ENCODE measurements at regions not wholly inside any gene's neighbourhood (a gene's known extent, or its start where the extent isn't known, plus 50 kb on each side); places are given as distances from the start of the nearest gene placed in this dataset.
A peak's percentile ranks its signal among the peaks of the same experiment; 100 is the strongest.
"Not testable (repeated sequence)": the region's sequence is repeated elsewhere in the genome, so short reads cannot be mapped to it uniquely, and the experiment has no call there.

DNA sequence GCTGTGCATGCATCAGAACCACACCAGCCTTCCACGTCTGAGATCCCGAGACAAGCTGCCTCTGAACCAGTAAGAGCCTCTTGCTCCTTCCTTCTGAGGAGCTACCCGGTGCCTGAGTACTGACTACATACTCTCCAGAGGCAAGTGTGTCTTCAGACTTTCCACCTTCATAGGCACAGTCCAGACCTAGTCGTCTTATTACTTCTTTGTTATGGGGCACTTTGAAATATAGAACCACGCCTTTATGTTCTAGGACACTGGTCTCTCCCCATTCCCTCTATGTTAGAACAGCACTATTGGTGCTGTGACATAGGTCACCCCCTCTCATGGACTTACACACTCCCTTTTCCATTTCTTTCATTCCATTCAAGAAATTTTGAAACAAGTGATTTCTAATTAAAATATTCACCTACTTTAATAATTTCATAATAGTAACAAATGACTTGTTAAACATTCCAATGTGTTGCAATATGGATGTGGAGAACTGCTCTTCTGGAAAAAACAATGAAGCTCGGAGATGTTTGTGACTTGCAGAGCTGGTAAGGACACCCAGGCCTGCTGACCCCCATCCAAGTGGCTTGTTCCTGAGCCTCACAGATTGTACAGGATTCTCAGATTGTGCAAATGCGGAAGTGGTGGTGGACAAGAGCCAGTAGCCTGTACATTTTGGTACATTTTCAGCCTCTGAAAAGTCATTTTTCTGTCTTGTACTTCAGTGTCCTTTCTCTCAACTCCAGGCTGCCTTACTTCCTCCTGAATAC, 76.1 kb upstream of the SIPA1L2 start:
- Histone ChIP-seq H3K4me3 (ENCODE audit: low read depth, low read length) (no peak overlapping the region), H3K36me3 (ENCODE audit: control insufficient read depth, insufficient read depth, low read length) (no peaks in the 10 kb centered on the region), H3K27me3 (ENCODE audit: control insufficient read depth, insufficient read depth, low read length) (no peaks in the 10 kb centered on the region)
- no peak for TF ChIP-seq CTCF (IDR thresholded peaks at IDR 0.05; ENCODE audit: insufficient read depth, low read length, severe bottlenecking)
- FAIRE-seq, result no peak
- peak; percentile 50 for DNase-seq (ENCODE audit: low read depth)

GRCh38 chr1:232707142-232707541, 77.2 kb upstream of the SIPA1L2 start:
- H3K27me3 ChIP-seq (ENCODE audit: control insufficient read depth, insufficient read depth, low read length), result no peaks in the 10 kb centered on the region
- no peak for TF ChIP-seq CTCF (IDR thresholded peaks at IDR 0.05; ENCODE audit: insufficient read depth, low read length, severe bottlenecking)
- H3K4me3 ChIP-seq (ENCODE audit: low read depth, low read length), result no peak overlapping the region
- peak; percentile 86 for DNase-seq (ENCODE audit: low read depth)
- no peaks in the 10 kb centered on the region for H3K36me3 ChIP-seq (ENCODE audit: control insufficient read depth, insufficient read depth, low read length)
- FAIRE-seq, result no peak

GRCh38 chr1:232709386-232709785, 79.5 kb upstream of the SIPA1L2 start:
- H3K27me3 ChIP-seq (ENCODE audit: control insufficient read depth, insufficient read depth, low read length), result no peaks in the 10 kb centered on the region
- peak; percentile 72 for DNase-seq (ENCODE audit: low read depth)
- no peaks in the 10 kb centered on the region for H3K36me3 ChIP-seq (ENCODE audit: control insufficient read depth, insufficient read depth, low read length)
- TF ChIP-seq CTCF (IDR thresholded peaks at IDR 0.05; ENCODE audit: insufficient read depth, low read length, severe bottlenecking), result no peak
- no peak overlapping the region for H3K4me3 ChIP-seq (ENCODE audit: low read depth, low read length)
- peak; percentile 77 for FAIRE-seq

- no peak overlapping the region for H3K4me3 ChIP-seq (ENCODE audit: low read depth, low read length)
- DNase-seq (ENCODE audit: low read depth) (no peak), FAIRE-seq (no peak)
These were observed 82.1 kb upstream of the SIPA1L2 start for GRCh38 chr1:232711996-232712395.

DNA sequence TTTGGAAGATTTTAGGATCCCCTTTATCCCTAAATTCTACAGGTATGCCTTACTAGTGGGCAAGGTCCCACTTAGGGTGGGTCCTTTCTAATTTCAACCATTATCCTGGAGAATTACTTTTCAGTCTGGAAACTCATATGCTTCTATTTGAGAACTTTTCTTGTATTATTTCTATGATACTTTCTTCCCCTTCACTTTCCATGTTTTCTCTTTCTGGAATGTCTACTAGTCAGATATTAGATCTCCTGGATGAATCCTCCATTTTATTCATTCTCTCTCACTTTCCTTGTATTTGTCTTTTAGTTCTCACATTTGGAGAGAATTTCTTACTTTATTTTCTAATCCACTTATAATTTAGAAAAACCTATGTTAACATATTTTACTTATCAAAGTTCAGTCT, 83.9 kb upstream of the SIPA1L2 start:
- no peaks in the 10 kb centered on the region for H3K27me3 ChIP-seq (ENCODE audit: control insufficient read depth, insufficient read depth, low read length)
- DNase-seq (ENCODE audit: low read depth), result no peak
- no peak for FAIRE-seq
- H3K4me3 ChIP-seq (ENCODE audit: low read depth, low read length), result no peak overlapping the region
- no peaks in the 10 kb centered on the region for H3K36me3 ChIP-seq (ENCODE audit: control insufficient read depth, insufficient read depth, low read length)
- TF ChIP-seq CTCF (IDR thresholded peaks at IDR 0.05; ENCODE audit: insufficient read depth, low read length, severe bottlenecking), result no peak

More at GRCh38 chr1:232711996-232712395, 82.1 kb upstream of the SIPA1L2 start:
- Histone ChIP-seq H3K27me3 (ENCODE audit: control insufficient read depth, insufficient read depth, low read length) (no peaks in the 10 kb centered on the region), H3K36me3 (ENCODE audit: control insufficient read depth, insufficient read depth, low read length) (no peaks in the 10 kb centered on the region)
- no peak for TF ChIP-seq CTCF (IDR thresholded peaks at IDR 0.05; ENCODE audit: insufficient read depth, low read length, severe bottlenecking)

- Histone ChIP-seq H3K4me3 (ENCODE audit: low read depth, low read length) (no peak overlapping the region), H3K36me3 (ENCODE audit: control insufficient read depth, insufficient read depth, low read length) (no peaks in the 10 kb centered on the region), H3K27me3 (ENCODE audit: control insufficient read depth, insufficient read depth, low read length) (no peaks in the 10 kb centered on the region)
- FAIRE-seq (no peak), DNase-seq (ENCODE audit: low read depth) (no peak)
- no peak for TF ChIP-seq CTCF (IDR thresholded peaks at IDR 0.05; ENCODE audit: insufficient read depth, low read length, severe bottlenecking)
These were observed 85.2 kb upstream of the SIPA1L2 start for GRCh38 chr1:232715154-232715553.

DNA sequence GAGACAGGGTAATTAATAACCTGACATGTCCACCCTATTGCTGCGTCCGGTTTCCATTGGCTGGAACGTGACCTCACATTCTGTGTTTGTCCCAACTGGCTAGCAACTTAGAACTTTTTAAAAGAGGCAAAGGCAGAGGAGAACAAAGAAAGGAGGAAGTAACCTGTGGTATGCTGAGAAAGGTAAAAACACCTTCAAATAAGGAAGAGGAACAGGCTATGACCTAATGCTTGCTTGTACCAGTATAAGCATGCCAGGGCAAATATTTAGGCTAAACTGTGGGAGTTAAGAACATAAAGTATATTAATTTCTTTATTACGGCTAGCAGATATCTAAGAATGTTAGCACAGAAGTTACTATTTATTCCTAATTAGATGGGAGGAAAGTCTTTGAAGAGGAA, 87.3 kb upstream of the MAP10 start:
- H3K4me3 ChIP-seq (ENCODE audit: low read depth, low read length); H3K27me3 ChIP-seq (ENCODE audit: control insufficient read depth, insufficient read depth, low read length); H3K36me3 ChIP-seq (ENCODE audit: control insufficient read depth, insufficient read depth, low read length); FAIRE-seq: not testable (repeated sequence)
- DNase-seq (ENCODE audit: low read depth), result peak; percentile 49
